ENCODE measurements at regions not wholly inside any gene's neighbourhood (a gene's known extent, or its start where the extent isn't known, plus 50 kb on each side); places are given as distances from the start of the nearest gene placed in this dataset.
"Not testable (repeated sequence)": the region's sequence is repeated elsewhere in the genome, so short reads cannot be mapped to it uniquely, and the experiment has no call there.

DNA sequence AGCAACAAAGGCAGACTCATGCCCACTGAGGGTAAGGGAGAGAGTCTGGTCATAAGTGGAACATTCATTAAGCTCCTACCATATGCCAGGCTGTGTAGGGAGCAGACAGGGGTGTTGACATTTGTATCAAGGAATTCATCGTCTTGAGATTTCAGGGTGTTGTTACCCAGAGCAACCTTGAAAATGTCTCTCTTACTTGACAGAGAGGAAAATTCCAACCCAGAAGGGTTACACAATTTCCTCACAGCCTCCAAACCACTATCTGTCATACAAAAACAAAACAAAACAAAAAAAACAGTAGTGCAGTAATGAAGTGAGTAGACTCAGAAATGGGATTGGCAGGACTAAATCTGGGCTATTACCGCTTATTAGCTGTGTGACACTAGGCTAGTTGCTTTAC lies 113.2 kb downstream of the MIAT start:
- DNase-seq = no peak

DNA sequence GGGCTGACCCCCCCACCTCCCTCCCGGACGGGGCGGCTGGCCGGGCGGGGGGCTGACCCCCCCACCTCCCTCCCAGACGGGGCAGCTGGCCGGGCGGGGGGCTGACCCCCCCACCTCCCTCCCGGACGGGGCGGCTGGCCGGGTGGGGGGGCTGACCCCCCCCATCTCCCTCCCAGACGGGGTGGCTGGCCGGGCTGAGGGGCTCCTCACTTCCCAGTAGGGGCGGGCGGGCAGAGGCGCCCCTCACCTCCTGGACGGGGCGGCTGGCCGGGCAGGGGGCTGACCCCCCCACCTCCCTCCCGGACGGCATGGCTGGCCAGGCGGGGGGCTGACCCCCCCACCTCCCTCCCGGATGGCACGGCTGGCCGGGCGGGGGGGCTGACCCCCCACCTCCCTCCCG lies 115.7 kb downstream of the MIAT start:
- DNase-seq = not testable (repeated sequence)

DNA sequence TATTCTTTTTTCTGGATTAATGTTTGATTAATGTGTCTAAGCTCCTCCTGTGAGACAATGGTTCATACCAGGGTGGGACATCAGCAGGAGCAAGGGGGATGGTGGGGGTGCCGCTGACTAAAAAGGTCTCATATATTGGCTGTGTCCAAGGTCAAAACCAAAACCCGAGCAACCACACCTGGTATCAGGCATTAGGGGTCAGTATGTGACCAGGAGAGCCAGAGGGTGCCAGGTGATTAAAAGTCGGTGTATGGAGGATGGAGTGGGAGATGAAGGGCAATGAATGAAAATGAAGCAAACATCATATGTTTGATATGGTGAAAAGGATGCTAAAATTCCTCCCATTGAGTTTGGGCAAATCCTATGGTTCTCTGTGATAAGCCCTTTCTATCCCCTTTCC lies 118.0 kb downstream of the MIAT start:
- DNase-seq = no peak

DNA sequence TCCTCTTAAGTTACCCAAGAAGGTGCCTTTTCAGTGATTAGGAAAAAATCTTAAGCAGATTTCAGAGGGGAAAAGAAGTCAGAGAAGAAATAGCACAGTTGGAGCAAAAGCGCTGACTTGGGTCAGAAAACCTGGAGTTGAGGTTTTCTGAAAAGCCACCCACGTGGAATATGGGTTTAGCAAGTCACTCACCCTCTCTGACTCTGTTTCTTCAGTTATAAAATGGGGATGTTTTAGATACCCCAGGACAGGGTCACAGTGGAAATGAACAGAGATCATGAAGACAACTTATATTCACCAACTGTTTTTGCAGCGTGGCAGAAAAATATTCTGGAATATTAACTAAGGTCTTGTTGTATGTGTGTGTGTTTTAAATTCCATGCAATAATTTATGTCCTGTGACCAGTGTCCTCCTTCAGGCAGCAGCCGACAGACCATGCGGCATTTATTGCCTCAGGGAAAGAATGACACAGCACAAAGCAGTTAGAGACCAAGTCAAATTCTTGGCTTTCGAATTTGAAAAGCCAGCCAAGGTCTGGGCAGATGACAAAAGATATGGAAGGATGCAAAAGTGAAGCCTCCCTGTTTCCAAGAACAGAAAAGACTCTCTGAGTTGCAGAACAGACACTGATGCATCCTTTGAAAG lies 119.9 kb downstream of the MIAT start:
- DNase-seq = no peak

DNA sequence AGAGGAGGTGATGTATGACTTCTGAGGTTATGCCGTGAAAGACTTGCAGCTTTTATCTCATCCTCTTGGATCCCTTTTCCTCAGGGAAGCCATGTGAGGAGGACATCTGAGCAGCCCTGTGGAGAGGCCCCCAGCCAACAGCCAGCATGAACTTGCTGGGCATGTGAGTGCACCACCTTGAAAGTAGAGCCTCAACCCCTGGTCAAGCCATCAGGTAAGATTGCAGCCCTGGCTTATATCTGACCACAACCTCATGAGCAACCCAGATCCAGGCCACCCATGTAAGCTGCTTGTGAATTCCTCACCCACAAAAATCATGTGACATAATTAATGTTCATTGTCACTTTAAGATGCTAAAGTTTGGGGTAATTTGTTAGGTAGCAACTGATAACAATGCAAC lies 121.0 kb downstream of the MIAT start:
- no peak for DNase-seq

DNA sequence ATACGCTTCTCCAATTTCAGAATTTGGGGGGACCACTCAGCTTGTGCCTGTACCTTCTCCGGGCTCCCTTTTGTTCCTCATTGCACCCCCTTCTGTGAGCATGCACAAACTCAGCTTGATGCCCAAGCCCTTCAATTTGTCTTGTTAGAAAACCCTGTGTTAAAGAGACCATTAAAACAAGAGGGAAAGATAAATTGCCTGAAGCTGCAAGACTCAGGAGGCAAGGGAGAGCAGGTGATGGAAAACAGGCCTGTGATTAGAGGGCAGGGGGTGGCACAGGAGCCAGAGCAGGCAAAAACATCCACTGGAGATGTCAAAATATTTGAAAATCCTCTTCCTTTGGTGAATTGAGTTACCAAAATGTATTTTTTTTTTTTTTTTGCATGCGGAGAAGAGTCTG lies 121.7 kb downstream of the MIAT start:
- no peak for DNase-seq

DNA sequence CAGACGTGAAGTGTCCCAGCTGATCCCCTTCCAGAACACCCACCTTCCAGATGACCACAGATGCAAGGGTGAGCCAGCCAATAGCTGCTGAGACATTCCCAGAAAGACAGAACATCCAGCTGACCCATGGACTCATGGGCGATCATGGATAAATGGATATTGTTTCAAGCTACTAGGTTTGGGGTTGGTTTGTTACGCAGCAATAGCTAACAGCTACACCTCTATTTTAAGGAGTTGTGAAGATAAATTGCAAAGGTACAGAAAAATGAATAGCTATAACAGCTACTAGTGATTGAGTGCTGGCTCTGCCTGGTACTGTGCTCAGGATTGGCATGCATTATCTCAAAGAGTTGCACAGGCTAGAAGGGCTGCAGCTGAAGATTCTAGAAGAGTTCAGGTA lies 122.5 kb downstream of the MIAT start:
- no peak for DNase-seq

DNA sequence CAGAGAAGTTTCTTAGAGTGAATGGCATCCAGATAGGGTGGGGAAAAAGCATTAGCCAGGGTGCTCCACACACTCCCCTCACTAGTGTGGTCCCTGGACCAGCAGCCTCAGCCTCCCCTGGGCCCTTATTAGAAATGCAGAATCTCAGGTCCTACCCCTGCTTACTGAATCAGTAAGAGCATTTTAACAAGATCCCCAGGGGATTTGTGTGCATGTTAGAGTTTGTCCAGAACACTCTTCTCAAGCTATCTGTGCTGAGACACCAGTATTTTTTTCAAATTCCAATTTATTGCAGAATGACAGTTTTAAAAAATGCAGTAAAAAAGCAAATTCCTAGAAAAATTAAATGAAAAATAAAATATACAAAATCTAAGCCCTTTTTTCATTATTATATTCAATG lies 123.1 kb downstream of the MIAT start:
- no peak for DNase-seq

DNA sequence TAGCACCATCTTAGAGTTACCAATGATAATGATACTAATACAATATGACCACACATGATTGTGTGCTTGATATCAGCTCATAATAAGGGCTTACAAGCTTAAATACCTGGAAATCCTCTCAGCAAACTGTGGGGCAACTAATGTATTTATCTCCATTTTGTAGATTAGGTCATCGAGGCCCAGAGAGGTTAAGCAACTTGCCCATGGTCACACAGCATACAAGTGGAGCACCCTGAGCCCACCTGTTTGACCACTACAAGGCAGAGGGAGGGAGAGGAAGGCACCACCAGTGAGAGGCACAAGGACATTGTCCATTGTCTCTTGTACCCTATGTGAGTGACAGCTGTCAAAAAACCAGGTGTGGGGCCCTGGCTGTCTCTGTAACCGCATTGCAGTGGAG lies 123.7 kb downstream of the MIAT start:
- no peak for DNase-seq

DNA sequence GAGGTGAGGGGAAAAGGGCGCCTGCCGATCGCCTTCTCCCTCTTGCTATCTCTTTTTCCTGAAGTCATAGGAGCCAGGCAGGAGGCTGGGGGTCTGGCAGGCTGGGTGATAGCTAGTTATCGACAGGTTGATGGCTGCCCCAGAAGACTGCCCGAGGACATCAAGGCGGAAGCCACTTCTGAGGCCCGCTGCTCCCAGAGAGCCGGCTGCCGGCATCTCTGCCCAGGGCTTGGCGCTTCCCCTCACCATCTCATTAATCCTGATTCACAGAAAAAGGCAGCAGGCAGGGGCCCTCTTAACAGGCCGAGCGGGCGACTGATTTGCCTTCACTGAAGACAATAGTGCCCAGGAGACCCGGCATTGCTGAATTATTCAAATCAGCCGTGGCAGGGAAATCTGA lies 124.2 kb downstream of the MIAT start:
- DNase-seq = no peak

DNA sequence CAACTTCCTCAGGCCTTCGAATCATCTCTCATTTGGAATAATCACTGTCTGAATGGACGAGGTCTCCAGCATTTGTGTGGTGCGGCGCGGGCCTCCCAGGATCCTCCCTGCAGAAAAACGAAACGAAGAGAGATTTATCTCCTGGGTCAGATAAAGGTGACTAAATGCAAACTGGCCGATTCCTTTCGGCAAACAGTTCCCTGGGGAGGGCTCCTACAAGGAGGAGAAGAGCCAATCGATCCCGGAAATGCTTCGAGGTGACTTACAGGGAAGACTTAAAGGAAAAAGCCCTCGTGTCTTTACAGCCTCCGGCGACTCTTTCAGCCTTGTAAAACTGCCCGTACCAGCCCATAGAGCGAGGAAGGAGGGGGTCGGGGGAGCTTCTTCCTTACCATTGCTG lies 126.5 kb downstream of the MIAT start:
- no peak for DNase-seq

DNA sequence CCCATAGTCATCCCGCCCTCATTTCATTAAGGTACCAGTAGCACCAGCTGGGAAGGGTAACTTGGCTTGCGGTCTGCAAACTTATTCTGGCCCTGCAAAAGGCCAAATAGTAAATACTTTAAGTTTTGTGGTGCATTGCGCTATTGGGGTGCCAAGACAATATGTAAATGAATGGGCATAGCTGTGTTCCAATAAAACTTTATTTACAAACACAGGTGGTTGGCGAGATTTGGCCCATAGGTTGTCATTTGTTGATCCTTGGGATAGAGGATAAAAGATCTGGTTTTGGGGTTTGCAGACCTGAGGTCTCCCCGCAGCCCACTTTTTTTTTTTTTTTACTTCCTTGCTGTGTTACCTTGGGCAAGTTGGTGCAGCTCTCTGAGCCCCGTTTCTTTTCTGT lies 127.4 kb downstream of the MIAT start:
- DNase-seq = no peak

DNA sequence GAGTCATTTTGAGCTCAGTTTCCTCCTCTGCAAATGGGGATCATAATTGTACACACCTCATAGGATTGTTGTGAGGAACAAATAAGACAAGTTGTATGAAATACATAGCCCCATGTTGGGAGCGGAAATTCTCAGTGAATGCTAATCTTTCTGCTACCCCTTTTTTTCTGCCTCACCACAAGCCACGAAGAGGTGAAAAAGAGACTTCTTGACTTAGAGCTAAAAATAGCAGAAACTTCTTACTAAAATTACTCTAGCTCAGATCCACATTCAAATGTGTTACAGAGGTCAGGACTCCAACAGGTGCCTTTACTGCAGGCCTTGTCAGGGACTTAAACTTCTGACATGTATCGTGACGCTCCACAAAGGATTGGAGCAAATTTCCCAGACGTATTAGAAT lies 128.5 kb downstream of the MIAT start:
- no peak for DNase-seq

DNA sequence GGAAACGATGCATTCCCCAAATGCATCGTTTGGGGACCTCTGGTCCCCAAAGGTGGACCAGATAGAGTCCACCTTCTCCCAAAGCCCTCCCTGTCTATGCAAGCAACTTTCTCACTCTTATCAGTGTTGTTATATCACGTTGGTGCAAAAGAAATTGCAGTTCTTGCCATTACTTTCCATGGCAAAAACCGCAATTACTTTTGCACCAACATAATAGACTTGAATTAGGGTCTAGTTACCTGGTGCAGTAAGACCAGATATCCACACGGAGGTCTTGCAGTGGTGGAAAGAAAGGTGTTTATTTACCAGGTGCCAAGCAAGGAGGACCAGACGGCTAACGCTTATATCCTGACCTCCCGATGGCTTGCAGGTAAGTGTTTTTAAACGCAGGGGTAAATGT lies 129.0 kb downstream of the MIAT start:
- DNase-seq = no peak

DNA sequence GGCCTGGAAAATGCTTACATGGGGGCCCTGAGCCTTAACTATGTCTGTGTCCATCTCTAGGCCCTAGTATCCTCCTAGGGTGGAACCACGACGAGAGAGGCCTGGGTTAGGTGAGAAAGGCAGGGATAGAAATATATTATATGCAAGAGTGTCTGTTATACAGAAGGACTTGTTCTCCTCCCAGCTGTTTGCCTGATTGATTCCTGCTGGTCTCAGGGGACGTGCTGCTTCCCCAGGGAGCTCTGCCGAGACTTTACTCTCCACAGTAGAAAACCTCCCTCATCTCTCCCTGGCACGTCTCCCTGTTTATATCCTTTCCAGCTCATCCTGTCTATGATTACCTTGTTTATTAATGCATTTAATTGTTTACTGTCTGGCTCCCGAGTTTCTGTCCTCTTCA lies 132.6 kb downstream of the MIAT start:
- DNase-seq = no peak

DNA sequence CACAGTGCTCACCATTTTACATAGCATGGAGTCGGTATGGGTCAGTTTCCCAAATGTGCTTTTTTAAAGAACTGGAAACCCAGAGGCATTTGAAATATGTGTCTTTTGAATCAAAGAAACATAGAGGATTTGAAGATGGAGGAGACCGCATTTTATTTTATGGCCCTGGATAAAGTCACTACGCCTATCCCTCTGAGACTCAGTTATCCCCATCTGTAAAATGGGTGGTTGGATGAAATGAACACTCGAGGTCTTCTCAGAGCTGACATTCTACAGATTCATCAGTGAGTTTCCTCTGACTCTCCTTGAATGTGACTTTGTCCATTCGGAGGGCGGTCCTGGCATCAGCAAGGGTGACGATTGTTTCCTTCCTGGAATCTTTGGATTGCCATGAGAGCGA lies 135.1 kb downstream of the MIAT start:
- no peak for DNase-seq

DNA sequence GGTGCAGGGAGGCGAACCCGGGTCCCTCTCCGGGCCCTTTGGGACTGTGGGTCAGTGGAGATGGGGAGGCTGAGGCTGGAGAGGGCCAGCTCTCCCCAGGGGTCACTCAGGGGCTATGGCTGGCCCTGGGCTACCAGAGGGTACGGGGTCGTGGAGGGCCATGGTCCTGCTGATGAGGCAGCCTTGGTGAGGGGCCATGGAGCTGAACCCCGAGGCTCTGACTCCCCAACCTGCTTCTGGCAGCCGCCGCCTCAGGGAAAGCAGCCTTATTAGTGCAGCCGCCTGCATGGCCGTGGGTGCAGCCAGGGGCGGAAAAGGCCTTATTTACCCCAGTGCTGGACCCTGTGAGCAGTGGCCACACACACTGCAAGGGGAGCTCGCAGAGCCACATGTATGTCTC lies 139.4 kb downstream of the MIAT start:
- no peak for DNase-seq

DNA sequence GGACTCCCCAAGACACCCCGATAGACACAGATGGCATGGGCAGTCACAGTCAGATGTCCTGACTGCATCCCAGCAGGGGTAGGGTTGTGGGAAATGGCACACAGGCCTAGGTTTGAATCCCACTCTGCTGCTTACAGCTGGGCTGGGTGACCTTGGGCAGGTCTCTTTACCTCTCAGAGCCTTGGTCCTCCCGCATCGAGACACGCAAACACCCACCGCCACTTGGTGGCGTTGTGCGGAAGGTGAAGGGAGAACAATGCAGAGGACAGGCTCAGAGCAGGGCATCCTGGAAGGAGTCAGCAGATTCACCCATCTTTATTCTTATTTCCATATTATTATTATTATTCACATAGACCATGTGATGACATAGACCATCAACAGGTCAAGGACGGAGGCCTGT lies 140.5 kb downstream of the MIAT start:
- DNase-seq = no peak

DNA sequence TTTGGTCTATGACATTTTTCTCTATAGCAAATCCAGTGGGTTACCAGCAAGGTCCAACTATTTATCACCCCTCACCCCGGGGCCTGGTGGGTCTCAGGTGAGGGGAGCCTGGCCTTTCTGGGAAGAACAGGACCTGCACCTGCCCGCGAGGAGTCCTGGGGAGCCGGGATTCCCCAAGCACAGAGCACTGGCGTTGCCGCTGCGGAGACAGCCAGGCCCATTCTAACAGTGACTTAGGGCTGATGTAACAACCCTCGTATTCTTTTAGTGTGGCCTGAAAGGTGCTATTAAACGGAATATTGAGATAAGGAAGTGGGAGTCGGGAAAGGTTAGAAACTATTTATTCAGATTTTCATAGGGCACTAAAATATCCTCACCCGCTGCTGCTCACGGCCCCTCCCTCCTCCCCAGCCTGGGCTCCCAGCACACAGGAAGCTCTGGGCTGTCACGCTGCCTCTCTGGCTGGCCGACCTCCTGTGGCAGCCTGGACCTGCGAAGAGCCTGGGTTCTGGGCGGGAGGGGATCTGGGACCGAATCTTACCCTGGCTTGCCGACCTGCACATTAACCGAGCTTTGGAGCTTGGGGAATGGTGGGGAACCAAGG lies 141.2 kb downstream of the MIAT start:
- no peak for DNase-seq

DNA sequence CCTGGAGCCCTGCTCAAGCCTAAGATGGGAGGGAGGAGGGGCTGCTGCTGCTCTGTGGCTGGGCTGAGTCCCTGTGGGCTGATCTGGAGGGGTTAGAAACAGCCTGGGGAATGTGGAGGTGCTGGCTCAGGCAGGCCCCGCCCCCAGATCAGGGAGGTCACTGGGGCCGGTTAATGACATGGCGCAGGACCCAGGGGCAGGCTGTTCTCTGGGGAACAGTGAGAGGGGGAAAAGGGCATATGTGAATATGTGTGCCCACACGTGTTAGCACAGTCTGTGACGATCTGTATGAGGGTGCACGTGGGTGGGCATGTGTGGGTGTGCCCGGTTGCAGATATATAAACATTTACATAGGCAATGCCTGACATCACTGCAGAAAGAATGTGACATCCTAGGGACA lies 143.5 kb downstream of the MIAT start:
- no peak for DNase-seq

DNA sequence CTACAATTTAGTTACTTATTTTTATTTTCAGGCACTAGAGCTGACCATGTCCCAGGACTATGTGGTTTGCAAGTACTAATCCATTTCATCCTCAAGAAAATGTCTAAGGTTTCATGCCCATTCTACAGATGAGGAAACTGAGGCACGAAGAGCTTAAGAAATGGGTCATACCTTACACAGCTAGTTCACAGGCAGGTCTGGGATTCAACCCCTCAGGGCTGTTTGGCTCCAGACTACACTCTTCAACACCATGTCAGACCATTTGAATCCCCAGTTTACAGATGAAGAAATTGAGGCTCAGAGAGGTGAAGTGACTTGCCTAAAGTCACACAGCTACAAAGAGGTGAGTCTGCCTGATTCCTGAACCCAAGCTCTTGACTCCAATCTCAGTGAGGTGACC lies 144.1 kb downstream of the MIAT start:
- no peak for DNase-seq

DNA sequence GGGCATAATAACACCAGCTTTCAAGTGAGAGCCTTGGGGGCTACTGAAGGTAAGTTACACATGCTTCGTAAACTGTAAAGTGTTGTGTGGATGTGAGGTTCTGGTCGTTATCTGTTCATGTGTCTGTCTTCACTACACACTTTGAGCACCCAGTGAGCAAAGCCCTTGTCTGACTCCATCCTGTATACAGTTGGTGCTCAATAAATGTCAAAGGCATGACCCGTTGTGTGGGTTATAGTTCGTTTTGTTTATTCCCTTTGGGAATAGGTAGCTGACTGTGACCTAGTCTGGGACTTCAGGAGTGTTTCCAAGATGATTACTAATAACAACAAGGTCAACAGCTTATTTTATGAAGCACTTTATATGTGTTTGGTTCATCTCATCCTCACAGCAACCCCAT lies 146.9 kb downstream of the MIAT start:
- DNase-seq = no peak

DNA sequence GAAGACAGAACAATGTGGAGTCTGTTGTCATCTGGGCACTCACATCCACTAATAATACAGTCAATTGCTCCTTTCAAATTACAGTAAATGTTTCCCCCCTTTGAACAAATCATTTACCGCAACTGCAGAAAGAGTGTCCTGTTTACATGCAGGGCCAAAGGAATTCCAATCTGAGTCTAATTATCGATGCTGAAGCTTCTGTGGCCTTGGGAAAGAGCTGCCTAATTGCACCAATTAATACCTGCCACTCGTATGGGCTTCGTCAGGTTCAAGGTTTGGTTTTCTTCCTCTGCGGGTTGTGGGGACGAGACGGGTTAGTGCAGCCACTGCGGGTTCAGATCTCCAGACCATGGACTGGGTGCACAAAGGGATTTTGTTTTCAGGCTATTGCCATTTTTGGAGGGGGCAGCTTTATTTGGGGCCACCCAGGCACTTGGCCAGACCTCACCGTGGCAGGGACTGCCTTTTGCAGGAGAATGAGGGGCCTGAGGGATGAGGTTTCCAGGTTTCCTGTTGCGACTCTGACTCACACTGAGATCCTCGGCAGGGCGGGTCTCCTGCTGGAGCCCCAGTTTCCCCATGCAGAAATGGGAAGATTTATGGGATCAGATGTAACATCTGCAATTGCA lies 147.6 kb downstream of the MIAT start:
- no peak for DNase-seq

DNA sequence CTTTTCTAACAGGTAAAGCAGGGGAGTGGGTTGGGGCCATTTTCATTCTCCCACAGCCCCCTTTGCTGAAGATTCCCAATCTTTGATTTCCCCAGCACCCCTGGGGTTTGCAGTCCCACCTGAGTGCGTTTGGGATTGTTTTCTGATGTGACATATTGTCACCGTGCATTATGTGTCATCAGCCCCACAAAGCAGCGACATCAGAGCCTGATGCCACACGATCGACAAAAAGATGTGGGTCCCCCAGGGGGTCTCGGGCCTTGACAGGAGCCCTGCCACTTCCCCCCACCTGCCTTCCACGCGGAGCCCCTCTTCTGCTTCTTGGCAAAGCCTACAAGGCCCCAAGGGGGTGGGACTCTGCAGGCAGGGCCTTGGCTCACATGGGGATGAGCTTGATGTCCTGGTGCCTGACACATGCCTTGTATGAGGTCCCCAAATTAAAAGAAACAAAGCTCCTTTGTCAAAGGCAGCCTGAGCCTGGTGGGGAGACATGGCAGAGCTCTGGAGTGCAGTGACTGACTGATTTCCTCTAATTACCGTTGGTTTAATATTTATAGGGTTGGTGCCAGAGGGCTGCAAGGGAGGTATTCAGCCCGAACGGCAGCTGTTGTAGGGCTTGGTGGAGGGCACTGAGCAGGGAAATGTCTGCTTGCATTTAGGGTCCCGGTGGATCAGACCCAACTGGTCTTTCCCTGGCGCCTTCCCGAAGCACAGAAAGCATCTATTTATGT lies 149.2 kb downstream of the MIAT start:
- DNase-seq = no peak

Measured in NCI-H2107 (cell line).